Coronary artery (tissue), 2 donors: ENCODE measurements at regions not wholly inside any gene's neighbourhood (a gene's known extent, or its start where the extent isn't known, plus 50 kb on each side); places are given as distances from the start of the nearest gene placed in this dataset.
"Not testable (repeated sequence)": the region's sequence is repeated elsewhere in the genome, so short reads cannot be mapped to it uniquely, and the experiment has no call there.

Source experiments
- DNase-seq: peaks from one replicate; pipeline ENCODE4 v3.0.0-alpha.2; 2017; ENCODE audit warnings: low spot score
- H3K27ac ChIP-seq, 2 donors: fragments of 200-600 bp; sonication (generic); one replicate each; pipeline ENCODE4 v1.5.1; 2016 to 2019
- H3K4me3 ChIP-seq: fragments of 200-600 bp; sonication (generic); 2 replicates; pipeline ENCODE4 v1.5.1; 2016; ENCODE audit warnings: mild to moderate bottlenecking, moderate library complexity
- TF ChIP-seq, protein P1 (sequence below): fragments of 200-600 bp; sonication (generic); IDR thresholded peaks from one replicate; pipeline ENCODE4 v1.5.1; 2019; ENCODE audit warnings: antibody characterized with exemption

DNA sequence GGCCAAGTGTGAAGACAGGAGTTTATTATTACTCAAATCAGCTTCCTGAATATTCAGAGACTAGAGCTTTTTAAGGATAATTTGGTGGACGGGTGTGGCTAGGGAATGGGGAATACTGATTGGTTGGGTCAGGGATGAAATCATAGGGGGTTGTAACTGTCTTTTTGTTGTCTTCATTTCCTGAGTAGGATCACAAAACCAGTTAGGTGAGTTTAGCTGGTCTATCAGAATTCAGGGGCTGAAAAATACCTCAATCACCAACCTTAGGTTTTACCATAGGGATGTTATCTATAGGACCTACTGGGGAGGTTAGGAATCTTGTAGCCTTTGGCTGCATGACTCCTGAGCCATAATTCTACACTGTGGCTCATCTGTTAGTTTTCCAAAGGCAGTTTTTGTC is 235.8 kb downstream of the YTHDC2 start:
- TF ChIP-seq, protein P1, sequence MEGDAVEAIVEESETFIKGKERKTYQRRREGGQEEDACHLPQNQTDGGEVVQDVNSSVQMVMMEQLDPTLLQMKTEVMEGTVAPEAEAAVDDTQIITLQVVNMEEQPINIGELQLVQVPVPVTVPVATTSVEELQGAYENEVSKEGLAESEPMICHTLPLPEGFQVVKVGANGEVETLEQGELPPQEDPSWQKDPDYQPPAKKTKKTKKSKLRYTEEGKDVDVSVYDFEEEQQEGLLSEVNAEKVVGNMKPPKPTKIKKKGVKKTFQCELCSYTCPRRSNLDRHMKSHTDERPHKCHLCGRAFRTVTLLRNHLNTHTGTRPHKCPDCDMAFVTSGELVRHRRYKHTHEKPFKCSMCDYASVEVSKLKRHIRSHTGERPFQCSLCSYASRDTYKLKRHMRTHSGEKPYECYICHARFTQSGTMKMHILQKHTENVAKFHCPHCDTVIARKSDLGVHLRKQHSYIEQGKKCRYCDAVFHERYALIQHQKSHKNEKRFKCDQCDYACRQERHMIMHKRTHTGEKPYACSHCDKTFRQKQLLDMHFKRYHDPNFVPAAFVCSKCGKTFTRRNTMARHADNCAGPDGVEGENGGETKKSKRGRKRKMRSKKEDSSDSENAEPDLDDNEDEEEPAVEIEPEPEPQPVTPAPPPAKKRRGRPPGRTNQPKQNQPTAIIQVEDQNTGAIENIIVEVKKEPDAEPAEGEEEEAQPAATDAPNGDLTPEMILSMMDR = no peak
- DNase-seq = no peak
- no peak overlapping the region for H3K27ac ChIP-seq
- H3K4me3 ChIP-seq = no peak overlapping the region

DNA sequence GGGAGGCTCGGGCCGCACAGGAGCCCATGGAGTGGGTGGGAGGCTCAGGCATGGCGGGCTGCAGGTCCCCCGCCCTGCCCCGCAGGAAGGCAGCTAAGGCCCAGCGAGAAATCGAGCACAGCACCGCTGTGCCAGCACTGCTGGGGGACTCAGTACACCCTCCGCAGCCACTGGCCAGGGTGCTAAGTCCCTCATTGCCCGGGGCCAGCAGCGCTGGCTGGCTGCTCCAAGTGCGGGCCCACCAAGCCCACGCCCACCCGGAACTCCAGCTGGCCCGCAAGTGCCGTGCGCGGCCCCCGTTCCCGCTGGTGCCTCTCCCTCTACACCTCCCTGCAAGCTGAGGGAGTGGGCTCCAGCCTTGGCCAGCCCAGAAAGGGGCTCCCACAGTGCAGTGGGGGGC is 239.7 kb downstream of the YTHDC2 start:
- DNase-seq, H3K27ac ChIP-seq, H3K4me3 ChIP-seq: not testable (repeated sequence)

DNA sequence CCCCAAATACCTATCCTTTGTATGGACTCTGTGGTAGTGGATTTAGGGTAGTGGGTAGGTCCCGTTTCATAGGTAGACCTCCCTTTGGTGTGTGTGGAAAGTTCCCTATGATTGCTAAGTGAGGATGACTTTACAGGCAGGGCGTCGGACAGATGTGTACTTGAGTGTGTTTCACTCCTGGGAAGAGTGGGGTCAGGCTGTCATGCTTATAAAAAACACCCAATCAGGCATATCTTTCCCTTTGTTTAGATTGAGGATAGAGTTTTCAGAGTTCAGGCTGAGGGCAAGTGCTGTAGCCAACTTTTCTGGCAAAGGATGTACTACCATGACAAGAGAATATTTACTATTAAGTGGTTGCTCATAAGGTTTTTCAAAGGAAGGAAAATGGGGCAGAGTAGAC is 242.0 kb downstream of the YTHDC2 start:
- no peak for DNase-seq
- no peak overlapping the region for H3K27ac ChIP-seq
- no peak overlapping the region for H3K4me3 ChIP-seq
- TF ChIP-seq, protein P1 = no peak

DNA sequence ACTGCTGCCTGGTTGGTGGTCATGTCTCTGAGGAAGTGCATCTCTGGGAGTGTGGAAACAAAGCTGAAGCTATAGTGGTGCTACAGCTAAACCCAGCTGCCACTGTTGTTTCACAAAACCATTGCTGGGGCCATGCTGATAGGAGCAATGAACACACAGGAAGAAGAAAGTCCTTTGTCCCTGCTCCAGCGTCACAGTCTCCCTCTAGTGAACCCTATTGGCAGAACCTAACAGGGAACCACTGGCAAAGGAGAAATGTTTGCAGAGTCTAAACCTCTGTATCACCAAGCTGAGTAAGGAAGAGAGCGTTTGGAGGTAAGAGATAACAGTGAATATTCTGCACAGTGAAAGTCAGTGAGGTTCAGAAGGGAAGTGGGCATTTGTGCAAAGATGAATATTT is 244.0 kb downstream of the YTHDC2 start:
- H3K4me3 ChIP-seq = no peak overlapping the region
- no peak overlapping the region for H3K27ac ChIP-seq
- DNase-seq = no peak
- TF ChIP-seq, protein P1 = no peak

DNA sequence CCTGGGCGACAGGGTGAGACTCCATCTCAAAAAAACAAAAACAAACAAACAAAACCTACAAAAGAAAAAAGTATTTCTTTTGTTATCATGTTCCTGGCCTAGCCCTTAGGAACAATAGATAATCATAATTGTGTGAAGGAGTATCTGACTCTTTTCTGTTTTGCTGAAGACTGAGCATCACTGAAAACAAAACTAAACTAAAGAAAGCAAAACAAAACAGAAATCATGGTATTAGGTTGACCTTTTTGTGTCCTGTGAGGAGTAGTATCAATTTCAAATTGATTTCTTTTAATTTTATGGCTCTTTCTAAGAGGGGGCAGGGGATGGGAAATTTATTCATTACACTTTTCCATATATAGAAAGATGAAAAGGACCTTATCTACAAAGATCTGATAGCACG is 246.0 kb downstream of the YTHDC2 start:
- Histone ChIP-seq H3K27ac (no peak overlapping the region), H3K4me3 (no peak overlapping the region)
- TF ChIP-seq, protein P1 = no peak
- no peak for DNase-seq

DNA sequence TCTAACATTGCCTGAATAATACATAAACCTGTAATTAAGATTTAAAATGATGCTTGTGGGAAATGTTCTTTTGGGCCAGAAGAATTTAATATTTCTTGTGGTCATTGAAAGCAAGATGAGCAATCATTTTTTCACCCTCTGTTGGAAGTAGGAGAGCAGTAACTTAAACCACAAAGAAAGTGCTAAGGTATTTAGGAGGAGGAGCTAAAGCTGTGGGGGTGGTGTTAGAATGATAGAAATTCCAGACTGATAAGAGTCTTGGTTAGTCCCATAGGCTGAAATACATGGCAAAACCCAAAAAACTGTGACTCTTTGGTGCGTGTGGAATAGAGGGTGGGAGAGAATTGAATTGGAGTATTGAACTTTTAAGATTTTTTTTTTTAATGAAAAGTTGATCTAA is 247.0 kb downstream of the YTHDC2 start:
- no peak overlapping the region for H3K27ac ChIP-seq
- H3K4me3 ChIP-seq = no peak overlapping the region
- TF ChIP-seq, protein P1 = no peak
- no peak for DNase-seq

DNA sequence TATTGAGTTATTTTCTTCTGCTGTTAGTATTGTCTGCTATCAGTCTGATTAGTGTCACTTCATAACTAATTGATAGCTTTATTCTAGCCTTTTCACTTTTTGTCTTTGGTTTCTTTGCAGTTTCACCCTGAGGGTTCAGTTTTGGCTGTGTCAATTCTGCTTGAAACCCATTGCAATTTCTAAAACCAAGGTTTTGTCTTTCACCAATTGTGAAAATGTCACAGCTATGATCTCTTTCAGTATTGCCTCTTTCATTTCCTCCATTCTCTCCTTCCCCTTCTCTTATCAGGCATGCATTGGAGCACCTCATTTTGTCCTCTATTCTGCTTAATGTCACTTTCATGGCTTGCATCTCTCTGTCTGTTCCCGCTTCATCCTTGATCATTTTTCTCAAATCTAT is 248.1 kb downstream of the YTHDC2 start:
- DNase-seq = no peak
- no peak overlapping the region for H3K4me3 ChIP-seq
- no peak overlapping the region for H3K27ac ChIP-seq
- TF ChIP-seq, protein P1 = no peak

DNA sequence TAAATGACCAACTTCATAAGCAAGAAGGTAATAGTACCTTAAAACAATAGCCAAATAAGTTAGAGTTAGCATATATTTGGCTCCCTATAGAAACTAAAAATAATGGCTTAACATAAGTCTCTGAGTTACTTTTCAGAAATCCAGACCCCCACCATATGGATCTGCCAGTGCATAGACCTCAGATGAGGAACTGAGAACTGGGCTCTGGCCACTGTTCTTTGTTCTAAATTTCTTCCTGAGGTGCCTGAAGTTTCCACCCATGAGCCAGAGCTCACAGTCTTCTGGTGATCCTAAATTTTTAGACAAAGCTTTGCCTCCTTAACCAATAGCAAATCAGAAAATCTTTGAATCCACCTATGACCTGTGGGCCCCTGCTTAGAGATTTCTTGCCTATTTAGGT is 250.9 kb downstream of the YTHDC2 start:
- TF ChIP-seq, protein P1 = no peak
- no peak overlapping the region for H3K27ac ChIP-seq
- DNase-seq = no peak
- no peak overlapping the region for H3K4me3 ChIP-seq

DNA sequence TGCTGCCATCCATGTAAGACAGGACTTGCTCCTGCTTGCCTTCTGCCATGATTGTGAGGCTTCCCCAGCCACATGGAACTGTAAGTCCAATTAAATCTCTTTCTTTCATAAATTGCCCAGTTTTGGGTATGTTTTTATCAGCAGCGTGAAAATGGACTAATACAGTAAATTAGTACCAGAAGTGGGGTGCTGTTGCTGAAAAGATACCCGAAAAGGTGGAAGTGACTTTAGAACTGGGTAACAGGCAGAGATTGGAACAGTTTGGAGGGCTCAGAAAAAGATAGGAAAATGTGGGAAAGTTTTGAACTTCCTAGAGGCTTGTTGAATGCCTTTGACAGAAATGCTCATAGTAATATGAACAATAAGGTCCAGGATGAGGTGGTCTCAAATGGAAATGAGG is 253.3 kb downstream of the YTHDC2 start:
- not testable (repeated sequence) for H3K27ac ChIP-seq, H3K4me3 ChIP-seq, DNase-seq
